ENCODE measurements at regions not wholly inside any gene's neighbourhood (a gene's known extent, or its start where the extent isn't known, plus 50 kb on each side); places are given as distances from the start of the nearest gene placed in this dataset.

DNA sequence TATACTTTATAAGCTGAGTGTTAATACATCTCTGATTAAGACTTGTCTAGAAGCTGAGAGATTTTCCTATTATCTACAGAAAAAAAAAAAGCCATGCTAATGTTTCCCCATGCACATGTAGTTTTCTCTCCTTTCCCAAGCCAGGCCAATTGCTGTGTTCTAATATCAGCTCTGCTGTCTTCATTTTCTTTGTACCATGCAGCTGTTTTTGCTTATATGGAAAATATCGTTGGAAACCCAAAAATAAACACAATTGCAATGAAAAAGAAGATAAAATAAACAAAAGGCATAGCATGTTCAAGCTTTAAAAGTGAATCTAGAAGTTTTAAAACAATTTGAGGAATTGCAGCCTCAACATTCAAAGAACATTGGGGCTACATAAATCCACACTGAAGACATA, 817.4 kb upstream of the ACVR2A start:
- H3K36me3 ChIP-seq = no peaks in the 10 kb centered on the region
- intact Hi-C loops (cut with DNase I) = no loop called here

DNA sequence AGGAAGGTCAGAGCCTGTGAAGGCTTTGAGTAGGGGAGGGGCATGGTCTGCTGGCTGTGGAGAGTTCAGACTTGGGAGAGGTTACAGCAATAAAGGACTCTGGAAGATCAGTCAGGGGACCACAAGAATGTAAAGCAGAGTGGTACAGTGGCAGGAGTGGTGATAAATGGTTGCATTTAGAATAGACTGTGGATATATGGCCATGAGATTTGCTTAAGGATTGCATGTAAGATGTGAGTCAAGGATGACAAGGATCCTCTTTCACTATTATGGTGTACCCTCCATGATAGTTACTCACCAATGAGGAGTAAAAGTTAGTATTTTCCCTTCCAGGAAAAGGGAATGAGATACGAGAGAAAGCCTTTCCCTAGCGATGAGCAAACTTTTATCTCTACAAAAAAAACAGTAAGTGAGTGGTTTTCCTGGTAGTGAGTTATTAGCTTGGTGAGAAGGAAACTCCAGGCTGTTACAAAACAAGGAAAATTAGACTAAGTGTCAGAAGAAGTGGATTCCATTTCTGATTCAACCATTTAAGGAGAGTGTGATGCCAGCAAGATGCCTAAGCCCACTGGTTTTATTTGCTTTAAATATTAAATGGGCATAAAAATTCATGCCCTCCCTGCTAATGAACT, 818.0 kb upstream of the ACVR2A start:
- Histone ChIP-seq H3K4me3 (no peak overlapping the region), H3K4me1 (peaks cover 10% of the 10 kb centered on the region), H3K9me3 (no peaks in the 10 kb centered on the region), H3K36me3 (no peaks in the 10 kb centered on the region), H3K27me3 (no peaks in the 10 kb centered on the region), H3K27ac (peak overlapping the region; percentile 31)
- no peak for ATAC-seq
- intact Hi-C loops (cut with DNase I) = no loop called here
- no peak for DNase-seq
- TF ChIP-seq, protein P1, sequence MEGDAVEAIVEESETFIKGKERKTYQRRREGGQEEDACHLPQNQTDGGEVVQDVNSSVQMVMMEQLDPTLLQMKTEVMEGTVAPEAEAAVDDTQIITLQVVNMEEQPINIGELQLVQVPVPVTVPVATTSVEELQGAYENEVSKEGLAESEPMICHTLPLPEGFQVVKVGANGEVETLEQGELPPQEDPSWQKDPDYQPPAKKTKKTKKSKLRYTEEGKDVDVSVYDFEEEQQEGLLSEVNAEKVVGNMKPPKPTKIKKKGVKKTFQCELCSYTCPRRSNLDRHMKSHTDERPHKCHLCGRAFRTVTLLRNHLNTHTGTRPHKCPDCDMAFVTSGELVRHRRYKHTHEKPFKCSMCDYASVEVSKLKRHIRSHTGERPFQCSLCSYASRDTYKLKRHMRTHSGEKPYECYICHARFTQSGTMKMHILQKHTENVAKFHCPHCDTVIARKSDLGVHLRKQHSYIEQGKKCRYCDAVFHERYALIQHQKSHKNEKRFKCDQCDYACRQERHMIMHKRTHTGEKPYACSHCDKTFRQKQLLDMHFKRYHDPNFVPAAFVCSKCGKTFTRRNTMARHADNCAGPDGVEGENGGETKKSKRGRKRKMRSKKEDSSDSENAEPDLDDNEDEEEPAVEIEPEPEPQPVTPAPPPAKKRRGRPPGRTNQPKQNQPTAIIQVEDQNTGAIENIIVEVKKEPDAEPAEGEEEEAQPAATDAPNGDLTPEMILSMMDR (IDR thresholded peaks at IDR 0.05) = no peak

More for the DNA sequence above, 817.4 kb upstream of the ACVR2A start:
- H3K4me1 ChIP-seq = peaks cover 10% of the 10 kb centered on the region
- H3K4me3 ChIP-seq = no peak overlapping the region
- TF ChIP-seq, protein P1 (IDR thresholded peaks at IDR 0.05) = no peak
- H3K27ac ChIP-seq = no peak overlapping the region
- ATAC-seq (no peak), DNase-seq (no peak)
- H3K9me3 ChIP-seq = no peaks in the 10 kb centered on the region
- H3K27me3 ChIP-seq = no peaks in the 10 kb centered on the region

DNA sequence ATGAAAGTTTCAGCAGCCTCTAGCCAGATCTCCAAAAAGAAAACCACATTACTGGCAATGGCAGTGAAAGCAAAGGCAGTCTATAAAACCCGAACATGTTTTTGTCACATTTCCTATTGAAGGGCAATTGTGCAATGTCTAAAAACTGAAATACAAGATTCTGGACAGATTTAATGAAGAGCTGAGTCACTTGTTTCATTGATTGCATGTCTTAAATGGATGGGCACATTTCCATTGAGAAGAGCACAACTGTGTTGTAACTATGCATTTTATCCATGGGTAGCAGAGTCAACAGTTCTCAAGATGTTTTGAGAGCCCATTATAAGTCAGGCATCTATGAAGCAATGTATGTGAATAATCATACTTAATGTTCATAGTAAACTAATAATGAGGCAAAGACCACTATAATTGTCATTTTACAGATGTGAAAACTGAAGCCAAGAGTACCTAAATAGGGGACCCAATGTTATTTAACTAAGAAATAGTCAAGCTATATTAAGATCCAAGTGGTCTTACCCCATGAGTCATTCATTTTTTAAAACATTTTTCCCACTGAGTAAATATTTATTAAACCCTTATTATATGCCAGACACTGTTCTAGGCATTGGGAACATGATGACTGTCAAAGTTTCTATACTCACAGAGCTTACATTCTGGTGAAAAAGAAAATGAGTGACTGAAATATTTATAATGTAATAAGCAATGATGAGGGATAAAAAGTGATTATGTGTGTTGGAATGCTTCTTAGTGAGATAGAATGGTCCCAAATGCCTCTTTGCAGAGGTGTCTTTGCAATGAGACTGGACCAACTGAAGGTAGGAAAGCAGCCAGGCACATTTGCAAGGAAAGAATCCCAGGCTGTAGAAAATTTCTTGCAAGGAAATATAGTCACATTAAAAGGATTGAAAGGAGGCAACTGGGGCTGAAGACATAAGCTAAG, 818.9 kb upstream of the ACVR2A start:
- ATAC-seq (peak; percentile 12), DNase-seq (no peak)
- peak overlapping the region; percentile 31 for H3K27ac ChIP-seq
- no peaks in the 10 kb centered on the region for H3K9me3 ChIP-seq
- no peak overlapping the region for H3K4me3 ChIP-seq
- H3K27me3 ChIP-seq = no peaks in the 10 kb centered on the region
- no peaks in the 10 kb centered on the region for H3K36me3 ChIP-seq
- H3K4me1 ChIP-seq = peaks cover 10% of the 10 kb centered on the region
- intact Hi-C loops (cut with DNase I) = no loop called here
- TF ChIP-seq, protein P1 (IDR thresholded peaks at IDR 0.05) = no peak

DNA sequence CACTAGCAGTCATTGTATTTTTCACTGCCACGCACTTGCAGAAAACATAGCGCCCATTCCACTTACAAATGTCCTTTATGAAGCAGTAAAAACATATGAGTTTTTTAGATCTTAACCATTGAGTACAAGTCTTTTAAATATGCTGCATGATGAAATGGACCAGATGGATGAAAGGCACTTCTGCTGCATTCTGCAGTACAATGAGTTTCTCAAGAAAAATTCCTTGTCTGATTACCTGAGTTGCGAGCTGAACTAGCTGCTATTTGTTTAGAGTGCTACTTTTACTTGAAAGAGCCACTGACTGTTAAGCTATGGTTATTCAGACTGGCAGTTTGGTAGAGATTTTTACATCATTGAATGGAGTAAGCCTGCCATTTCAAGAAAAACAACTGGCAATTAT, 825.5 kb upstream of the ACVR2A start:
- DNase-seq = no peak
- no peaks in the 10 kb centered on the region for H3K4me1 ChIP-seq
- H3K9me3 ChIP-seq = no peaks in the 10 kb centered on the region
- no peaks in the 10 kb centered on the region for H3K27me3 ChIP-seq
- intact Hi-C loops (cut with DNase I) = no loop called here
- H3K4me3 ChIP-seq = no peak overlapping the region
- ATAC-seq = no peak
- no peak overlapping the region for H3K27ac ChIP-seq
- H3K36me3 ChIP-seq = no peaks in the 10 kb centered on the region
- TF ChIP-seq, protein P1 (IDR thresholded peaks at IDR 0.05) = no peak

DNA sequence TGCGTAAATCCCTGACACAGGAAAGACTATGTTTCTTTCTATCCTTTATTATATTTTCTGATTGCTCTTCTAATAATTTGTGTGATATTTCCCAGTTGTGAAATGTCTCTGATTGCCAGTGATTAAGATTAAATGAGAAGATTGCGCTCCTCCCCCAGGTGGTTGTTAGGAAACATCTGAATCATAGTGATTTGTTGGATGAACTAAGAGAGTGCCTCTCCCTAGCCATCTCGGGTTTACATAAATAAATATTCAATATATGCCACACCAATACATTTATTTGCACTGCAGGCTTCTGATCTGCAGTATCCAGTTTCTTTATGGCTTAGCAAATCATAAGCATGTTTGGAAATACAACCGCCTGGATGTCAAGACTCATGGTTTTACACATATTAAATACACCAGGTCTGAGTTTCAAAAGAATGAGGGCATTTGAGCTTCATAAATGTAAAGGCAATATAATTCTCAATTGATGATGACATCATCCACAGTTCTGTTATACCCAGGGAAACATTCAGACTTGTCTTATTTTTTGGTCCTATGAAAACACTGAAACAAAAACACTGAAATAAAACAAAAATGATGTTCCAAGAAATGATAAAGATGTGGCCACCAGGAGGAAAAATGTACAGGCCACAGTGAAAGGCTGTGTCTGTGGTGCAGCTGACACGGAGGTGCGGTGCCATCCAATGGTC, 826.7 kb upstream of the ACVR2A start:
- intact Hi-C loops (cut with DNase I) = no loop called here
- no peak for ATAC-seq
- H3K27ac ChIP-seq = no peak overlapping the region

More for the DNA sequence above, 826.7 kb upstream of the ACVR2A start:
- no peaks in the 10 kb centered on the region for H3K27me3 ChIP-seq
- no peaks in the 10 kb centered on the region for H3K4me1 ChIP-seq
- H3K9me3 ChIP-seq = no peaks in the 10 kb centered on the region
- TF ChIP-seq, protein P1 (IDR thresholded peaks at IDR 0.05) = no peak
- H3K4me3 ChIP-seq = no peak overlapping the region
- no peaks in the 10 kb centered on the region for H3K36me3 ChIP-seq
- no peak for DNase-seq
